ENCODE measurements at regions not wholly inside any gene's neighbourhood (a gene's known extent, or its start where the extent isn't known, plus 50 kb on each side); places are given as distances from the start of the nearest gene placed in this dataset.

DNA sequence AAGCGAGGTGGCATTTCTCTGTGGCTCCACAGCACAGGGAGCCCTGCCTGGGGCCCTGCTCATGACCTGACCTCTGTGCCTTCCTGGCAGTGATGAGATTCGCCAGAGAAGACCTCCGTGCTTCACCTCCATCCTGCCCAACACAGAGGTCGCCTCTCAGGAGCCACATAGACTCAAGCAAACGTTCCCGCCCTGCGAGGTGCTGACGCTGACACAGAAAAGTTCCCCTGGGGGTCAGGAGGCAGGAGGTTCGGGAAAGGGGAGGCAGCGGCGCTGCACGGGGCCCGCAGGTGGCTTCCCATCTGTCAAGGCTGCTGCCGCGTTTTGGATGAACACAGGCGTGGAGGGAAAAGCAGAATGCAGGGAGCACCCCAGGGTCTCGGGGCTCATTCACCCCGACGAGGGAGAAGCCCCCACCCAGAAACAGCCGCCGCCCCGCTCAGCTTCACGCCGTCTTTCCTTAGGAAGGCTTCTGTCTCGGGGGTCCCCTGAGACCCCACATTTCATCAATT lies 579.6 kb upstream of the SALL3 start:
- no peak for DNase-seq

DNA sequence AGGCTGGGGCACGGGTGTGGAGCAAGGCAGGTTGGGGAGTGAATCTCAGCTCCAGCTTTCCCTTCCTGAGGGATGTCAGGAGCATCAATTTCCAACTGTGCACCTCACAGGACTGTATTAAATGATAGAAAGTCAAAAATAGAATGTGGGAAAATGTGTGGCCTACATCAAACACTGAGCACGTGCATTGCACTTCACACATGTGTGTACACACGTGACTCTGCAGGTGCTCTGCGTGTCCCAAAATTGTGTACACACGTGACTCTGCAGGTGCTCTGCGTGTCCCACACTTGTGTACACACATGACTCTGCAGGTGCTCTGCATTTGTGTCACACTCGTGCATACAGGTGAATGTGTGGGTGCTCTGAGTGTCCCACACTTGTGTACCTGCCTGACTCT lies 577.2 kb upstream of the SALL3 start:
- no peak for DNase-seq

DNA sequence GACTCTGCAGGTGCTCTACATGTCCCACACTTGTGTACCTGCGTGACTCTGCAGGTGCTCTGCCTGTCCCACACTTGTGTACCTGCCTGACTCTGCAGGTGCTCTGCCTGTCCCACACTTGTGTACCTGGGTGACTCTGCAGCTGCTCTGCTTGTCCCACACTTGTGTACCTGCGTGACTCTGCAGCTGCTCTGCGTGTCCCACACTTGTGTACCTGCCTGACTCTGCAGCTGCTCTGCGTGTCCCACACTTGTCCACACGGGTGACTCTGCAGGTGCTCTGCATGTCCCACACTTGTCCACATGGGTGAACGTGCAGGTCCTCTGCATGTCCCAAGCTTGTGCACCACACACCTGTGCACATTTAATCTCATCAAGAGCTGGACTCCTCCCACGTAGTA lies 576.7 kb upstream of the SALL3 start:
- no peak for DNase-seq

DNA sequence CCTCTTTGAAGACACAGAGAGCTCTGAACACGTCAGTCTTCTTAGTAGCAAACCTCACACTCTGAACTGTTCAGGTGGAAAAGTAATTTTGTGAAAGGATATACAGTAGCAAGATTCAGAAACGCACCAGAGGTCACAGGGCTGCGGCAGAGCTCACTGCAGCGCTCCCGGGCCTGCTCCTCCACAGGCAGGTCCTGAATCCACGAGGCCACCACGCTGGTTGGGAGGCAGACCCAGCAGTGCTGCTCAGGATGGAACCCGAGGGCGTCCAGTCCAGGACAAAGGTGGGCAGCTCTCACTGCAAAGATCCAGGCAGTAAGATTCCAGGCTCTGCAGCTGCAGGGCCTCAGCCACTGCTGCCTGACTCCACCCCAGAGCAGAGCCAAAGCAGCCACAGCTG lies 576.2 kb upstream of the SALL3 start:
- DNase-seq: no peak

GRCh38 chr18:78405763-78406162 lies 573.9 kb upstream of the SALL3 start:
- no peak for DNase-seq

GRCh38 chr18:78406743-78407465 lies 572.7 kb upstream of the SALL3 start:
- DNase-seq: no peak

- no peak for DNase-seq
Observed at GRCh38 chr18:78407466-78407844, 572.2 kb upstream of the SALL3 start.

- DNase-seq: no peak
Observed at GRCh38 chr18:78408623-78409022, 571.0 kb upstream of the SALL3 start.

- no peak for DNase-seq
Observed at GRCh38 chr18:78410094-78410786, 569.4 kb upstream of the SALL3 start.

- no peak for DNase-seq
Observed at GRCh38 chr18:78411539-78411938, 568.1 kb upstream of the SALL3 start.

- no peak for DNase-seq
Observed at GRCh38 chr18:78414302-78414701, 565.3 kb upstream of the SALL3 start.

- DNase-seq: no peak
Observed at GRCh38 chr18:78416853-78417252, 562.8 kb upstream of the SALL3 start.

DNA sequence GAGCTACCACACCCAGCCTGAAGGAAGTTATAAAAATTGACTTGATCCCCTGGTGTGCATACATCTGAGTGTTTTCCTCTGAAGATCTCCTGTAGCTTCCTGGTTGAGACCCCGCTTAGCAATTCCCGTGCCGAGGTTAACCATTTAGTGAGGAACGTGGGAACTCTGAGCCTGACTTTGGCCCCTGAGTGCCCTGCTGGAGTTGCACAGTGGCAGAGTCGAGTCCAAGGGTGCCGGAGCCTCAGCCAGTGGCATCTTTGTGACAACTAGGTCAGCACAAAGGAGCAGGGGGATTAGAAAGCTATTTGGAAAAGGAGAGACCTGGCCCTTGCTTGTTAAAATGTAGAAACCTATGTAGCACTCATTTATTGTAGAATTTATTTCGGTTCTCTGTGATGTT lies 561.2 kb upstream of the SALL3 start:
- no peak for DNase-seq

GRCh38 chr18:78419171-78419570 lies 560.4 kb upstream of the SALL3 start:
- no peak for DNase-seq

DNA sequence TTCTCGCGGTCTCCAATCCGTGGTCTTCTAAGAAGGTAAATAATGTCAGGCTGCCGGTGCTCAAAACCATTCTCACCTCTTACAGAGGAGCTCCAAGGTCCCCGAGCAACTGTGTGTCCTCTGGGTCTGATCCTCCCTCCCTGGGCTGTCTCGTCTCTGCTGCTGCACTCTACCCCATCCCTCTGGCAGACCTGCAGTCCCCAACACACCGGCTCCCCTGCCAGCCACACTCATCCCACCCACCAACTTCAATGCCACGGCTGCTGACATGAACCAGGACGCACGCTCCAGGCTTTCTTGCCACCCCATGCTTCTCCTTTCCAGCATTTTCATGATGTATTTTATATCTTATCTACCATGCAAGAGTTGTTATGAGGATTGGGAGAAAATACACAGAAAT lies 559.5 kb upstream of the SALL3 start:
- DNase-seq: no peak

GRCh38 chr18:78421392-78421791 lies 558.2 kb upstream of the SALL3 start:
- no peak for DNase-seq

- DNase-seq: no peak
Observed at GRCh38 chr18:78422336-78422735, 557.3 kb upstream of the SALL3 start.

GRCh38 chr18:78423811-78424210 lies 555.8 kb upstream of the SALL3 start:
- DNase-seq: no peak

DNA sequence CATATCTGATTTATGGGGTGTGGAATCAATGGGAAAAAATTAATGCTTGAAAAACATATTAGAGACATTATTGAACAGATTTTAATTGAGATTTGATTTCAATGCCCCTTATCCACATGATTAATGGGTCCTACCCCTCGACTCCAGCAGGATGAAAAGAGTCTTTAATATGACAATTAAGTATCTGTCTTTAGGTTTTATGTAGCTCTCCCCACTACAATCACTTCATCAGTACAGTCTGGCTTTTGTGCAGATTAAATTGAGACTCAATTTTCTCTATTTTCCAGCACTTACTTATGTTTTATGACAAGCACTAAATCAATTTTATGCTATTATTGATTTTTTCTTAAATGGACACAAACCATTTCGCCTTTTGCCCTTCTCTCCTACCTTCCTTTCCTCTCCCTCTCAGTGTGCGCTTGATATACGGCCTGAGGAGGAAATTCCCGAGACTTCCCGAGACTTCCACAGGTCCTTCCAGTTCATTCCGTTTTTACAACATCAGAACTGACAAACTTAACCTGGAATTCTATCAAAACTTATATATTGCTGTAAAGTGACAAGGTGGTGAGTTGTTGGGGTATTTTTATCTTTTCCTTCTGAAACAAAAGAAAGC lies 555.1 kb upstream of the SALL3 start:
- DNase-seq: no peak

- DNase-seq: no peak
Observed at GRCh38 chr18:78425019-78425412, 554.6 kb upstream of the SALL3 start.

DNA sequence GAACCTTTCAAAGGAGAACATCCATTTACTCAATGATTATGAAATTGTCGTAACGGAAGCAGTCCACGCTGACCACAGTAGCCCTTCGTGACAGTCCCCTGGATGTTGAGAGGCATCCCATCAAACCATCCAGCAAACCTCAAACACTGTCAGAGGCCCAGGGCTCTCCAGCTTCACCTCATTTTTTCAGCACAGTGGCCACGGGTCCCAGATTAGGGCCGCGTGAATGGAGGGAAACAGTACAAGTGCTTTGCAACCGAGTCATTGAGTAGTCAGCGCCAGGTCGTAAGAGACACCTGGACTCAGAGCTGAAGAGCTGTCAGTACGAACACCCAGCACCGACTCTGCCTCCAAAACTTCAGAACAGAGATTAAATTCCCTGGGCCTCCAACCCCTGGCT lies 552.5 kb upstream of the SALL3 start:
- DNase-seq: no peak

- no peak for DNase-seq
Observed at GRCh38 chr18:78429127-78430108, 550.2 kb upstream of the SALL3 start.
